ENCODE measurements at regions not wholly inside any gene's neighbourhood (a gene's known extent, or its start where the extent isn't known, plus 50 kb on each side); places are given as distances from the start of the nearest gene placed in this dataset.
A peak's percentile ranks its signal among the peaks of the same experiment; 100 is the strongest.

GRCh38 chr1:229148041-229148671 is 122.8 kb upstream of the RAB4A start:
- peak; percentile 64 for TF ChIP-seq SP1 (IDR thresholded peaks at IDR 0.05)
- peak; percentile 21 for TF ChIP-seq YY1 (IDR thresholded peaks at IDR 0.05)
- peak; percentile 82 to 91 for TF ChIP-seq HNF4A (conservative IDR thresholded peaks at IDR 0.05)
- peak; percentile 48 to 64 for TF ChIP-seq RAD21 (IDR thresholded peaks at IDR 0.05)
- no peak for TF ChIP-seq REST (IDR thresholded peaks at IDR 0.05)
- peak in 1 of 2 donors; percentile 43 for TF ChIP-seq RXRA (IDR thresholded peaks at IDR 0.05)
- TF ChIP-seq FOXA2 (IDR thresholded peaks at IDR 0.05) = peak; percentile 65
- no peak for TF ChIP-seq MAX (IDR thresholded peaks at IDR 0.05)
- peak; percentile 63 for TF ChIP-seq FOXA1 (IDR thresholded peaks at IDR 0.05)
- no peak for TF ChIP-seq TAF1 (conservative IDR thresholded peaks at IDR 0.05)
- Histone ChIP-seq H3K9ac (ENCODE audit: low read depth in 1 of 2, low read length in 2 of 2) (peak overlapping the region in 1 of 2 donors; percentile 21), H3K27ac (ENCODE audit: low read depth in 1 of 2, low read length in 2 of 2) (peak overlapping the region in 1 of 2 donors; percentile 22), H3K9me3 (ENCODE audit: control insufficient read depth in 4 of 4, low read length in 3 of 4) (no peaks in the 10 kb centered on the region), H3K27me3 (ENCODE audit: control insufficient read depth in 4 of 4, insufficient read depth in 4 of 4, low read length in 3 of 4) (no peaks in the 10 kb centered on the region), H3K4me1 (ENCODE audit: control insufficient read depth in 4 of 4, insufficient read depth in 4 of 4, low read length in 3 of 4) (peaks cover 0 to 13% (median 0%) of the 10 kb centered on the region in 4 donors), H3K4me3 (ENCODE audit: low read depth in 1 of 3, low read length in 3 of 3) (no peak overlapping the region), H3K36me3 (ENCODE audit: control insufficient read depth in 4 of 4, insufficient read depth in 3 of 4, low read depth in 1 of 4, low read length in 3 of 4) (no peaks in the 10 kb centered on the region)
- DNase-seq (ENCODE audit: low spot score) = peak; percentile 57
- WGBS = 19% methylated on average over 13 of the region's 13 CpGs

- H3K9me3 ChIP-seq (ENCODE audit: control insufficient read depth in 4 of 4, low read length in 3 of 4) = no peaks in the 10 kb centered on the region
- no peak for DNase-seq (ENCODE audit: low spot score)
- TF ChIP-seq GABPA (IDR thresholded peaks at IDR 0.05 in 1 of 2, conservative IDR thresholded peaks at IDR 0.05 in 1 of 2) (no peak), FOXA1 (IDR thresholded peaks at IDR 0.05) (no peak), EGR1 (IDR thresholded peaks at IDR 0.05; ENCODE audit: low read depth in 2 of 2) (no peak), CTCF (IDR thresholded peaks at IDR 0.05; ENCODE audit: low read depth, low read length, missing input control) (no peak), HNF4A (conservative IDR thresholded peaks at IDR 0.05) (no peak)
- H3K4me3 ChIP-seq (ENCODE audit: low read depth in 1 of 3, low read length in 3 of 3) = no peak overlapping the region
- no peaks in the 10 kb centered on the region for H3K27me3 ChIP-seq (ENCODE audit: control insufficient read depth in 4 of 4, insufficient read depth in 4 of 4, low read length in 3 of 4)
- 84% methylated on average over 7 of the region's 7 CpGs for WGBS
- H3K9ac ChIP-seq (ENCODE audit: low read depth in 1 of 2, low read length in 2 of 2) = no peak overlapping the region
- H3K36me3 ChIP-seq (ENCODE audit: control insufficient read depth in 4 of 4, insufficient read depth in 3 of 4, low read depth in 1 of 4, low read length in 3 of 4) = no peaks in the 10 kb centered on the region
- H3K4me1 ChIP-seq (ENCODE audit: control insufficient read depth in 4 of 4, insufficient read depth in 4 of 4, low read length in 3 of 4) = peaks cover 0 to 13% (median 0%) of the 10 kb centered on the region in 4 donors
- no peak overlapping the region for H3K27ac ChIP-seq (ENCODE audit: low read depth in 1 of 2, low read length in 2 of 2)
Measured at GRCh38 chr1:229148743-229149142, 122.2 kb upstream of the RAB4A start.

All from liver (tissue), 8 donors.